Neuronal stem cell (in vitro differentiated cells): ENCODE measurements at regions not wholly inside any gene's neighbourhood (a gene's known extent, or its start where the extent isn't known, plus 50 kb on each side); places are given as distances from the start of the nearest gene placed in this dataset.

Source experiments
- DNase-seq: peaks from one replicate; pipeline ENCODE4 v3.0.0-alpha.2; 2013; ENCODE audit warnings: low spot score
- H2AFZ ChIP-seq: one replicate; pipeline ENCODE4 v1.6.1; 2013; ENCODE audit warnings: mild to moderate bottlenecking, low read length, inconsistent platforms
- H2AK5ac ChIP-seq: 2 replicates; pipeline ENCODE4 v1.6.1; 2013; ENCODE audit warnings: low read depth, mild to moderate bottlenecking, inconsistent platforms, low read length, moderate library complexity, mixed read lengths
- H2BK120ac ChIP-seq: 2 replicates; pipeline ENCODE4 v1.6.1; 2013; ENCODE audit warnings: low read depth, mild to moderate bottlenecking, inconsistent platforms, low read length, moderate library complexity, mixed read lengths
- H2BK12ac ChIP-seq: one replicate; pipeline ENCODE4 v1.6.1; 2013; ENCODE audit warnings: low read length, inconsistent platforms
- H2BK15ac ChIP-seq: 2 replicates; pipeline ENCODE4 v1.6.1; 2013; ENCODE audit warnings: mild to moderate bottlenecking, low read length, inconsistent platforms, mixed read lengths
- H2BK5ac ChIP-seq: one replicate; pipeline ENCODE4 v1.6.1; 2013; ENCODE audit warnings: inconsistent platforms, mild to moderate bottlenecking, low read length, moderate library complexity
- H3K14ac ChIP-seq: one replicate; pipeline ENCODE4 v1.6.1; 2013; ENCODE audit warnings: low read length, inconsistent platforms
- H3K18ac ChIP-seq: 2 replicates; pipeline ENCODE4 v1.6.1; 2013; ENCODE audit warnings: low read length, inconsistent platforms
- H3K23ac ChIP-seq: 2 replicates; pipeline ENCODE4 v1.6.1; 2013; ENCODE audit warnings: low read depth, mild to moderate bottlenecking, mixed read lengths, low read length, inconsistent platforms; ENCODE audit not compliant: poor library complexity
- H3K27ac ChIP-seq: replicated peaks from 3 replicates; pipeline ENCODE4 v1.5.1; 2013; ENCODE audit warnings: low read length, inconsistent platforms
- H3K27me3 ChIP-seq, 3 experiments: 2 replicates each; pipeline ENCODE4 v1.6.1; 2013; ENCODE audit warnings: low read length in 3 of 3, mild to moderate bottlenecking in 2 of 3, inconsistent platforms in 1 of 3, low read depth in 1 of 3, mixed read lengths in 1 of 3, moderate library complexity in 1 of 3; ENCODE audit not compliant: control insufficient read depth in 3 of 3, insufficient read depth in 3 of 3
- H3K36me3 ChIP-seq, 2 donors: replicated peaks in 1 of 2; 2 replicates each; pipeline ENCODE4 v1.6.1; 2013; ENCODE audit warnings: low read length in 2 of 2; ENCODE audit not compliant: control insufficient read depth in 2 of 2, insufficient read depth in 2 of 2
- H3K4ac ChIP-seq: 2 replicates; pipeline ENCODE4 v1.6.1; 2013; ENCODE audit warnings: inconsistent platforms, mild to moderate bottlenecking, low read length, moderate library complexity
- H3K4me1 ChIP-seq, 2 donors: 1 replicate in 1 of 2; 2 replicates in 1 of 2; pipeline ENCODE4 v1.6.1; 2013; ENCODE audit warnings: low read length in 2 of 2, low read depth in 1 of 2; ENCODE audit not compliant: control insufficient read depth in 2 of 2, insufficient read depth in 1 of 2
- H3K4me2 ChIP-seq: one replicate; pipeline ENCODE4 v1.6.1; 2013; ENCODE audit warnings: mild to moderate bottlenecking, low read length, inconsistent platforms; ENCODE audit not compliant: insufficient read depth, poor library complexity, severe bottlenecking
- H3K4me3 ChIP-seq, 2 donors: 2 replicates each; pipeline ENCODE4 v1.5.1; 2013; ENCODE audit warnings: low read length in 2 of 2, mild to moderate bottlenecking in 2 of 2, inconsistent platforms in 1 of 2, moderate library complexity in 1 of 2
- H3K79me1 ChIP-seq: one replicate; pipeline ENCODE4 v1.6.1; 2013; ENCODE audit warnings: low read depth, mild to moderate bottlenecking, inconsistent platforms, low read length, moderate library complexity
- H3K9ac ChIP-seq: one replicate; pipeline ENCODE4 v1.6.1; 2013; ENCODE audit warnings: mild to moderate bottlenecking, low read depth, low read length, inconsistent platforms; ENCODE audit not compliant: poor library complexity
- H3K9me3 ChIP-seq, 2 donors: replicated peaks in 1 of 2; 2 replicates each; pipeline versions ENCODE3 to v1.6.1; 2013; ENCODE audit warnings: low read length in 2 of 2, mild to moderate bottlenecking in 2 of 2, inconsistent platforms in 1 of 2, low read depth in 1 of 2, mixed read lengths in 1 of 2, moderate library complexity in 1 of 2; ENCODE audit not compliant: control insufficient read depth in 2 of 2, insufficient read depth in 1 of 2
- H4K8ac ChIP-seq: one replicate; pipeline ENCODE4 v1.6.1; 2013; ENCODE audit warnings: low read depth, mild to moderate bottlenecking, inconsistent platforms, low read length, moderate library complexity
- H4K91ac ChIP-seq: one replicate; pipeline ENCODE4 v1.6.1; 2013; ENCODE audit warnings: low read length, low read depth, mild to moderate bottlenecking, inconsistent platforms; ENCODE audit not compliant: poor library complexity
- WGBS, 2 donors: extraction: QIAGEN DNeasy Blood & Tissue Kit; methylation state at CpG; one replicate each; pipeline ENCODE4 v1.1.7; 2013; ENCODE audit warnings: missing lambda C conversion rate in 2 of 2, mixed read lengths in 1 of 2; ENCODE audit not compliant: insufficient read length in 2 of 2, insufficient replicate concordance in 1 of 2; ENCODE audit errors: extremely low coverage in 2 of 2; 5-methylcytosine and 5-hydroxymethylcytosine counted together

GRCh38 chr13:56216221-56216620, 924.5 kb upstream of the PRR20A start:
- no peak overlapping the region for H2BK12ac ChIP-seq
- H3K4me3 ChIP-seq = no peak overlapping the region
- H4K8ac ChIP-seq = no peak overlapping the region
- no peak overlapping the region for H3K4ac ChIP-seq
- H3K9ac ChIP-seq = no peak overlapping the region
- no peak overlapping the region for H2BK5ac ChIP-seq
- H3K9me3 ChIP-seq = no peaks in the 10 kb centered on the region
- H4K91ac ChIP-seq = no peak overlapping the region
- H2AFZ ChIP-seq = no peak overlapping the region
- H3K18ac ChIP-seq = no peak overlapping the region
- no peaks in the 10 kb centered on the region for H3K79me1 ChIP-seq
- no peaks in the 10 kb centered on the region for H3K36me3 ChIP-seq
- DNase-seq = no peak
- no peak overlapping the region for H2AK5ac ChIP-seq
- no peak overlapping the region for H3K4me2 ChIP-seq
- no peak overlapping the region for H3K14ac ChIP-seq
- no peak overlapping the region for H3K27ac ChIP-seq
- no peaks in the 10 kb centered on the region for H3K27me3 ChIP-seq
- no peak overlapping the region for H2BK15ac ChIP-seq
- no peak overlapping the region for H3K23ac ChIP-seq
- H3K4me1 ChIP-seq = no peaks in the 10 kb centered on the region
- WGBS, 2 donors = no CpG with 5 or more reads among the region's 1 CpG
- no peak overlapping the region for H2BK120ac ChIP-seq

- Histone ChIP-seq H2BK12ac (no peak overlapping the region), H3K18ac (no peak overlapping the region), H2BK15ac (no peak overlapping the region), H3K4ac (no peak overlapping the region), H3K9me3 (no peaks in the 10 kb centered on the region), H3K4me1 (no peaks in the 10 kb centered on the region), H3K14ac (no peak overlapping the region), H4K8ac (no peak overlapping the region), H3K4me2 (no peak overlapping the region), H4K91ac (no peak overlapping the region), H3K79me1 (no peaks in the 10 kb centered on the region), H3K23ac (no peak overlapping the region), H2BK5ac (no peak overlapping the region), H2BK120ac (no peak overlapping the region), H3K27me3 (no peaks in the 10 kb centered on the region), H2AFZ (no peak overlapping the region), H2AK5ac (no peak overlapping the region), H3K27ac (no peak overlapping the region), H3K9ac (no peak overlapping the region), H3K36me3 (no peaks in the 10 kb centered on the region), H3K4me3 (no peak overlapping the region)
- no CpG with 5 or more reads among the region's 2 CpGs for WGBS, 2 donors
- no peak for DNase-seq
Observed at GRCh38 chr13:56247692-56248091, 893.0 kb upstream of the PRR20A start.

GRCh38 chr13:56271686-56272085, 869.0 kb upstream of the PRR20A start:
- Histone ChIP-seq H3K36me3 (no peaks in the 10 kb centered on the region), H3K18ac (no peak overlapping the region), H3K4me1 (peaks cover 0 to 3% of the 10 kb centered on the region in 2 donors), H2AK5ac (no peak overlapping the region), H3K9ac (no peak overlapping the region), H3K27ac (no peak overlapping the region), H3K79me1 (no peaks in the 10 kb centered on the region), H2BK12ac (no peak overlapping the region), H3K27me3 (no peaks in the 10 kb centered on the region), H3K23ac (no peak overlapping the region), H3K9me3 (no peaks in the 10 kb centered on the region), H2BK5ac (no peak overlapping the region), H2BK120ac (no peak overlapping the region), H2BK15ac (no peak overlapping the region), H3K4ac (no peak overlapping the region), H3K14ac (no peak overlapping the region), H3K4me2 (no peak overlapping the region), H3K4me3 (no peak overlapping the region), H2AFZ (peak overlapping the region; percentile 21), H4K91ac (no peak overlapping the region), H4K8ac (no peak overlapping the region)
- WGBS, 2 donors = no CpG with 5 or more reads among the region's 1 CpG
- no peak for DNase-seq

DNA sequence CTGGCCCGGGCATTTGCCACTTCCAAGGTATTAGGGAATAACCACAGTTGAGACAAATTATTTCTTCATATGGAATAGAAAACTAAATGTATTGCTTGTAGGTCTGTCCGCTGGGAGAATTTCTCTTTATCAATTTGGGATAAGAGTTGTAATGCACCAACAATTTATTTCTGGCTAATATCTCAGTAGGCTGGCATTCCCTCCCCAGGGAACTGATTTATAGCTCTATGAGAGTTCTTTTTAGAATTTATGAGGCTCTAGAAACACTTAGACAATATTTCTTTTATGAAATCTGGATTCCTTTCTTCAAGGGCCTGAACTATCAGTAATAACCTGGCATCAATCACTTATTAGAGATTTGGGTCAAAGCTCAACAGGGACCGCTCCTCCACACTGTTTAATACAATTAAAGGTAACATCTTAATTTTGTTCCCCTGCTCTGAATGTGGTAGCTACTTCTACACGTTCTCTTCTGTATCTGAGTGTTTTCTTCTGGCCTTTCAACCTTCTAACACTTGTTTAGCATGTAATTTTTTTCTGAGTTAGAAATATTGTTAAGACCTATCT, 857.4 kb upstream of the PRR20A start:
- Histone ChIP-seq H3K4me3 (no peak overlapping the region), H3K36me3 (no peaks in the 10 kb centered on the region), H3K9ac (no peak overlapping the region), H2AK5ac (no peak overlapping the region), H2BK12ac (no peak overlapping the region), H3K79me1 (no peaks in the 10 kb centered on the region), H3K14ac (no peak overlapping the region), H4K91ac (no peak overlapping the region), H3K27me3 (no peaks in the 10 kb centered on the region), H3K9me3 (no peaks in the 10 kb centered on the region), H3K23ac (no peak overlapping the region), H3K27ac (no peak overlapping the region), H3K18ac (no peak overlapping the region), H2BK15ac (no peak overlapping the region), H3K4me1 (no peaks in the 10 kb centered on the region), H3K4me2 (no peak overlapping the region), H4K8ac (no peak overlapping the region), H2AFZ (no peak overlapping the region), H2BK120ac (no peak overlapping the region), H2BK5ac (no peak overlapping the region), H3K4ac (no peak overlapping the region)
- WGBS, 2 donors = no CpG with 5 or more reads among the region's 4 CpGs
- DNase-seq = no peak
